Trophoblast cell (in vitro differentiated cells and primary cell): ENCODE measurements at regions not wholly inside any gene's neighbourhood (a gene's known extent, or its start where the extent isn't known, plus 50 kb on each side); places are given as distances from the start of the nearest gene placed in this dataset.

Source experiments
- DNase-seq, 2 donors: peaks; one replicate each; pipeline ENCODE4 v3.0.0-alpha.2; 2016
- H2AFZ ChIP-seq: 2 replicates; pipeline ENCODE4 v1.6.1; 2013; ENCODE audit warnings: low read length, moderate library complexity, mild to moderate bottlenecking; ENCODE audit not compliant: insufficient read depth, poor library complexity
- H2AK5ac ChIP-seq: 2 replicates; pipeline ENCODE4 v1.6.1; 2013; ENCODE audit warnings: mild to moderate bottlenecking, low read length
- H2BK120ac ChIP-seq: 2 replicates; pipeline ENCODE4 v1.6.1; 2013; ENCODE audit warnings: low read length, mild to moderate bottlenecking, moderate library complexity; ENCODE audit not compliant: insufficient read depth, poor library complexity
- H2BK12ac ChIP-seq: 2 replicates; pipeline ENCODE4 v1.6.1; 2013; ENCODE audit warnings: mild to moderate bottlenecking, low read length, moderate library complexity
- H2BK5ac ChIP-seq: 2 replicates; pipeline ENCODE4 v1.6.1; 2013; ENCODE audit warnings: low read length, low read depth, moderate library complexity, mild to moderate bottlenecking; ENCODE audit not compliant: poor library complexity
- H3K14ac ChIP-seq: 2 replicates; pipeline ENCODE4 v1.6.1; 2013; ENCODE audit warnings: mild to moderate bottlenecking, low read length
- H3K18ac ChIP-seq: 2 replicates; pipeline ENCODE4 v1.6.1; 2013; ENCODE audit warnings: mild to moderate bottlenecking, low read length
- H3K23ac ChIP-seq: 2 replicates; pipeline ENCODE4 v1.6.1; 2013; ENCODE audit warnings: low read length
- H3K27ac ChIP-seq: 2 replicates; pipeline ENCODE4 v1.5.1; 2013; ENCODE audit warnings: low read depth, mild to moderate bottlenecking, inconsistent platforms, low read length, moderate library complexity
- H3K27me3 ChIP-seq: 2 replicates; pipeline ENCODE4 v1.6.1; 2013; ENCODE audit warnings: inconsistent platforms, mild to moderate bottlenecking, low read length, moderate library complexity; ENCODE audit not compliant: insufficient read depth
- H3K36me3 ChIP-seq, 2 experiments: 1 replicate in 1 of 2; 2 replicates in 1 of 2; pipeline ENCODE4 v1.6.1; 2013; ENCODE audit warnings: low read length in 2 of 2, mild to moderate bottlenecking in 2 of 2, moderate library complexity in 1 of 2; ENCODE audit not compliant: insufficient read depth in 2 of 2, control insufficient read depth in 1 of 2
- H3K4ac ChIP-seq: 2 replicates; pipeline ENCODE4 v1.6.1; 2013; ENCODE audit warnings: low read depth, mild to moderate bottlenecking, low read length, moderate library complexity
- H3K4me1 ChIP-seq, 2 experiments: 1 replicate in 1 of 2; 2 replicates in 1 of 2; pipeline ENCODE4 v1.6.1; 2013; ENCODE audit warnings: low read length in 2 of 2, mild to moderate bottlenecking in 2 of 2, moderate library complexity in 1 of 2; ENCODE audit not compliant: insufficient read depth in 2 of 2, control insufficient read depth in 1 of 2
- H3K4me2 ChIP-seq: 2 replicates; pipeline ENCODE4 v1.6.1; 2013; ENCODE audit warnings: inconsistent platforms, mild to moderate bottlenecking, low read length, moderate library complexity
- H3K4me3 ChIP-seq: 2 replicates; pipeline ENCODE4 v1.5.1; 2013; ENCODE audit warnings: mild to moderate bottlenecking, low read depth, low read length, inconsistent platforms
- H3K79me1 ChIP-seq: one replicate; pipeline ENCODE4 v1.6.1; 2013; ENCODE audit warnings: low read length
- H3K79me2 ChIP-seq: 2 replicates; pipeline ENCODE4 v1.6.1; 2013; ENCODE audit warnings: low read length, mild to moderate bottlenecking; ENCODE audit not compliant: control insufficient read depth, insufficient read depth, poor library complexity
- H3K9ac ChIP-seq: 2 replicates; pipeline ENCODE4 v1.6.1; 2013; ENCODE audit warnings: mild to moderate bottlenecking, low read length
- H3K9me3 ChIP-seq: 2 replicates; pipeline ENCODE4 v1.6.1; 2013; ENCODE audit warnings: low read depth, mild to moderate bottlenecking, control low read depth, inconsistent platforms, low read length; ENCODE audit not compliant: insufficient read depth
- H4K12ac ChIP-seq: 2 replicates; pipeline ENCODE4 v1.6.1; 2013; ENCODE audit warnings: low read depth, mild to moderate bottlenecking, low read length, moderate library complexity
- H4K8ac ChIP-seq: 2 replicates; pipeline ENCODE4 v1.6.1; 2013; ENCODE audit warnings: low read depth, mild to moderate bottlenecking, low read length, moderate library complexity
- H4K91ac ChIP-seq: one replicate; pipeline ENCODE4 v1.6.1; 2013; ENCODE audit warnings: low read depth, mild to moderate bottlenecking, low read length, moderate library complexity
- WGBS: extraction: QIAGEN DNeasy Blood & Tissue Kit; methylation state at CpG from one replicate; pipeline ENCODE4 v1.1.7; 2013; ENCODE audit warnings: missing lambda C conversion rate; ENCODE audit not compliant: insufficient read length, insufficient coverage; ENCODE audit errors: extremely low coverage; 5-methylcytosine and 5-hydroxymethylcytosine counted together

GRCh38 chr18:34077599-34077998, 147.1 kb downstream of the NOL4 start:
- H3K4me2 ChIP-seq = no peak overlapping the region
- H3K4me1 ChIP-seq = no peaks in the 10 kb centered on the region
- no peak overlapping the region for H3K9ac ChIP-seq
- DNase-seq = no peak
- no peak overlapping the region for H3K23ac ChIP-seq
- H3K14ac ChIP-seq = no peak overlapping the region
- H4K12ac ChIP-seq = no peak overlapping the region
- H3K27me3 ChIP-seq = no peaks in the 10 kb centered on the region
- no peak overlapping the region for H3K18ac ChIP-seq
- no peak overlapping the region for H4K91ac ChIP-seq
- no peaks in the 10 kb centered on the region for H3K79me1 ChIP-seq
- no peaks in the 10 kb centered on the region for H3K36me3 ChIP-seq
- no peak overlapping the region for H2BK5ac ChIP-seq
- H2AK5ac ChIP-seq = no peak overlapping the region
- H2BK120ac ChIP-seq = no peak overlapping the region
- no peak overlapping the region for H3K27ac ChIP-seq
- H4K8ac ChIP-seq = no peak overlapping the region
- no peaks in the 10 kb centered on the region for H3K79me2 ChIP-seq
- H2BK12ac ChIP-seq = no peak overlapping the region
- H3K4me3 ChIP-seq = no peak overlapping the region
- no peak overlapping the region for H2AFZ ChIP-seq
- H3K9me3 ChIP-seq = no peaks in the 10 kb centered on the region
- no peak overlapping the region for H3K4ac ChIP-seq

- Histone ChIP-seq H3K9ac (no peak overlapping the region), H4K12ac (no peak overlapping the region), H3K4me1 (no peaks in the 10 kb centered on the region), H2BK120ac (no peak overlapping the region), H3K27me3 (no peaks in the 10 kb centered on the region), H3K18ac (no peak overlapping the region), H3K4me2 (no peak overlapping the region), H4K91ac (no peak overlapping the region), H3K36me3 (no peaks in the 10 kb centered on the region), H3K4me3 (no peak overlapping the region), H3K9me3 (no peaks in the 10 kb centered on the region), H3K27ac (no peak overlapping the region), H2BK12ac (no peak overlapping the region), H3K14ac (no peak overlapping the region), H3K79me1 (no peaks in the 10 kb centered on the region), H2BK5ac (no peak overlapping the region), H4K8ac (no peak overlapping the region), H2AFZ (no peak overlapping the region), H2AK5ac (no peak overlapping the region), H3K4ac (no peak overlapping the region), H3K23ac (no peak overlapping the region), H3K79me2 (no peaks in the 10 kb centered on the region)
- no CpG with 5 or more reads among the region's 10 CpGs for WGBS
- DNase-seq = no peak
Observed at GRCh38 chr18:34075963-34076860, 148.5 kb downstream of the NOL4 start.

- H3K4ac ChIP-seq = no peak overlapping the region
- H3K36me3 ChIP-seq = no peaks in the 10 kb centered on the region
- H3K23ac ChIP-seq = no peak overlapping the region
- no peaks in the 10 kb centered on the region for H3K9me3 ChIP-seq
- H3K14ac ChIP-seq = no peak overlapping the region
- H3K79me2 ChIP-seq = no peaks in the 10 kb centered on the region
- H3K18ac ChIP-seq = no peak overlapping the region
- H2AK5ac ChIP-seq = no peak overlapping the region
- no peaks in the 10 kb centered on the region for H3K4me1 ChIP-seq
- DNase-seq = no peak
- H2BK120ac ChIP-seq = no peak overlapping the region
- no peak overlapping the region for H2BK5ac ChIP-seq
- no peak overlapping the region for H4K12ac ChIP-seq
- no peak overlapping the region for H3K27ac ChIP-seq
- H4K91ac ChIP-seq = no peak overlapping the region
- H3K4me2 ChIP-seq = no peak overlapping the region
- H3K4me3 ChIP-seq = no peak overlapping the region
- no peak overlapping the region for H3K9ac ChIP-seq
- H3K27me3 ChIP-seq = no peaks in the 10 kb centered on the region
- no peaks in the 10 kb centered on the region for H3K79me1 ChIP-seq
- H4K8ac ChIP-seq = no peak overlapping the region
- no peak overlapping the region for H2BK12ac ChIP-seq
- no peak overlapping the region for H2AFZ ChIP-seq
Observed at GRCh38 chr18:34061226-34061625, 163.5 kb downstream of the NOL4 start.

GRCh38 chr18:34055227-34055626, 169.5 kb downstream of the NOL4 start:
- Histone ChIP-seq H4K8ac (no peak overlapping the region), H2BK120ac (no peak overlapping the region), H3K27me3 (no peaks in the 10 kb centered on the region), H2BK5ac (no peak overlapping the region), H3K23ac (no peak overlapping the region), H2AK5ac (no peak overlapping the region), H4K91ac (no peak overlapping the region), H3K79me1 (no peaks in the 10 kb centered on the region), H2AFZ (no peak overlapping the region), H3K9me3 (no peaks in the 10 kb centered on the region), H3K9ac (no peak overlapping the region), H3K4me2 (no peak overlapping the region), H2BK12ac (no peak overlapping the region), H3K14ac (no peak overlapping the region), H3K4me3 (no peak overlapping the region), H3K79me2 (no peaks in the 10 kb centered on the region), H3K18ac (no peak overlapping the region), H3K4me1 (no peaks in the 10 kb centered on the region), H3K4ac (no peak overlapping the region), H4K12ac (no peak overlapping the region), H3K36me3 (no peaks in the 10 kb centered on the region), H3K27ac (no peak overlapping the region)
- WGBS = no CpG with 5 or more reads among the region's 1 CpG
- no peak for DNase-seq
